GM12878 (cell line): ENCODE measurements at regions not wholly inside any gene's neighbourhood (a gene's known extent, or its start where the extent isn't known, plus 50 kb on each side); places are given as distances from the start of the nearest gene placed in this dataset.

Source experiments
- ATF7 ChIP-seq: fragments of 450-650 bp; IDR thresholded peaks from 2 replicates; pipeline ENCODE4 v1.6.1; 2016; ENCODE audit warnings: low read depth, mild to moderate bottlenecking
- BCL11A ChIP-seq: IDR thresholded peaks from 2 replicates; pipeline ENCODE4 v1.6.1; 2011; ENCODE audit warnings: low read depth, low read length
- CBFB ChIP-seq: IDR thresholded peaks from 2 replicates; pipeline ENCODE4 v1.6.1; 2016; ENCODE audit warnings: antibody characterized with exemption, low read depth
- CBX5 ChIP-seq: sonication (generic); IDR thresholded peaks from 2 replicates; pipeline ENCODE4 v1.6.1; 2016; ENCODE audit warnings: low read depth, moderate library complexity, mild to moderate bottlenecking, inconsistent platforms
- JUNB ChIP-seq: IDR thresholded peaks from 2 replicates; pipeline ENCODE4 v1.6.1; 2016; ENCODE audit warnings: antibody characterized with exemption, mild to moderate bottlenecking
- MEF2A ChIP-seq: IDR thresholded peaks from 2 replicates; pipeline ENCODE4 v1.6.1; 2011; ENCODE audit warnings: low read depth, mild to moderate bottlenecking, low read length, moderate library complexity; ENCODE audit not compliant: insufficient read depth
- MEF2B ChIP-seq: fragments of 450-650 bp; IDR thresholded peaks from 2 replicates; pipeline ENCODE4 v1.6.1; 2018; ENCODE audit warnings: mild to moderate bottlenecking, moderate library complexity; ENCODE audit not compliant: partially characterized antibody, poor library complexity, severe bottlenecking
- NR2C2 ChIP-seq: IDR thresholded peaks from 2 replicates; pipeline ENCODE4 v1.6.1; 2011; ENCODE audit warnings: borderline replicate concordance, low read depth; ENCODE audit not compliant: control insufficient read depth, insufficient read length
- RELA ChIP-seq: fragments of 450-650 bp; IDR thresholded peaks from 2 replicates; pipeline ENCODE4 v1.8.0; 2014; ENCODE audit warnings: borderline replicate concordance; ENCODE audit not compliant: partially characterized antibody
- RFX5 ChIP-seq: IDR thresholded peaks from 2 replicates; pipeline ENCODE4 v1.6.1; 2011; ENCODE audit warnings: low read depth, low read length, improper control_type of control experiment
- SIN3A ChIP-seq: IDR thresholded peaks from 2 replicates; pipeline ENCODE4 v1.6.1; 2012; ENCODE audit warnings: low read depth, low read length, improper control_type of control experiment
- STAT1 ChIP-seq: fragments of 450-650 bp; conservative IDR thresholded peaks from 2 replicates; pipeline ENCODE4 v1.6.1; 2014; ENCODE audit warnings: antibody characterized with exemption, mild to moderate bottlenecking
- ZBED1 ChIP-seq: IDR thresholded peaks from 2 replicates; pipeline ENCODE4 v1.6.1; 2016; ENCODE audit warnings: borderline replicate concordance
- ZNF207 ChIP-seq: fragments of 450-650 bp; IDR thresholded peaks from 2 replicates; pipeline ENCODE4 v1.6.1; 2014; ENCODE audit warnings: antibody characterized with exemption, mild to moderate bottlenecking, borderline replicate concordance
- ZNF24 ChIP-seq: fragments of 450-650 bp; IDR thresholded peaks from 2 replicates; pipeline ENCODE4 v1.6.1; 2017; ENCODE audit warnings: antibody characterized with exemption, mild to moderate bottlenecking
- ZNF622 ChIP-seq: fragments of 450-650 bp; IDR thresholded peaks from 2 replicates; pipeline ENCODE4 v1.6.1; 2017; ENCODE audit warnings: mild to moderate bottlenecking, inconsistent platforms
- TF ChIP-seq, protein P1 (sequence below): fragments of 450-650 bp; IDR thresholded peaks from 2 replicates; pipeline ENCODE4 v1.6.1; 2017; ENCODE audit warnings: borderline replicate concordance
- TF ChIP-seq, protein P2 (sequence below): fragments of 450-650 bp; IDR thresholded peaks from 2 replicates; pipeline ENCODE4 v1.6.1; 2018; ENCODE audit warnings: mild to moderate bottlenecking, low read depth, moderate library complexity; ENCODE audit not compliant: partially characterized antibody
- TF ChIP-seq, protein P3 (sequence below): IDR thresholded peaks from 2 replicates; pipeline ENCODE4 v1.6.1; 2011; ENCODE audit warnings: borderline replicate concordance, low read depth, mild to moderate bottlenecking, moderate library complexity, low read length; ENCODE audit not compliant: insufficient read depth, poor library complexity, severe bottlenecking
- TF ChIP-seq, protein P4 (sequence below): fragments of 450-650 bp; IDR thresholded peaks from 2 replicates; pipeline ENCODE4 v1.6.1; 2017; ENCODE audit warnings: mild to moderate bottlenecking, low read depth, inconsistent platforms; ENCODE audit not compliant: poor library complexity, severe bottlenecking
- TF ChIP-seq, protein P5 (sequence below): IDR thresholded peaks from 2 replicates; pipeline ENCODE4 v1.6.1; 2011; ENCODE audit warnings: low read depth, low read length, improper control_type of control experiment, borderline replicate concordance

DNA sequence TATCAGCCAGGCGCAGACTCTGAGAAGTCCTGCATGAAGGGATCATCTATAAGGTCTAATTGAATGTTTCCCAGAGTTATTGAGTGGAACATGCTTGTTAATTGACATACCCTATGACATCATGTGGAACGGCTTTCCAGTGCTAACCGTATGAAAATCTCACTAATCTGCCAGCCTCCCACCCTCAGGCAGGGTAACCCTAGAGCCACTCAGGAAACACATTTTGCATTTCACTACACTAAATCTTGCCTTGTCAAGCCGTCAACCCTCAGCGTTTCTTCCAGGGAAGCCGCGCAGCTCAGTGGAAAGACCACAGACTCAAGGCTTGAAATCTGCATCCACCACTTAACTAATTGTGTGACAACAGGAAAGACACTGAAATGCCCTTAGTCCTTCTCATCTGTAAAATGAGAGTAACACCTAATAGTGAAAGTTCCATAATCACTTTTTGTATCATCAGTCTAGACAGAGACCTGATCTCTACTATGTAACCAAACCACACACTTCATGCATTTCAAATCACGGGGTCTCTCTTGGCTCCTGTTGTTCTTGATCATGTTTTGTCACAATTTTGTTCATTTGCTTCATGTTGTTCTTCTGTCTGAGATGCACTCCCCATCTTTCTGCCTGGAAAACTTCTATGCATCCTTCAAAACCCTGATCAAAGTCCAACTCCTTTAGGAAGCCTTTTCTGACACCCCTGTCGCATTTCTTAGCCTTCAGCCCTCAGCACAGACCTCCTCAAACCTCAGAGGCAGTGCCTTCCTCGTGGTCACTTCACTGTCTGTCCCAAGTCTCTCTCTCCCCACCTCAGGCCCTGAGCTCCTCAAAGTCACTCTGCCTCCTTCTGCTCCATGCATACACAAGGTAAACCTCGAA, 246.5 kb downstream of the TOMM20 start (continued):
- TF ChIP-seq, protein P1, sequence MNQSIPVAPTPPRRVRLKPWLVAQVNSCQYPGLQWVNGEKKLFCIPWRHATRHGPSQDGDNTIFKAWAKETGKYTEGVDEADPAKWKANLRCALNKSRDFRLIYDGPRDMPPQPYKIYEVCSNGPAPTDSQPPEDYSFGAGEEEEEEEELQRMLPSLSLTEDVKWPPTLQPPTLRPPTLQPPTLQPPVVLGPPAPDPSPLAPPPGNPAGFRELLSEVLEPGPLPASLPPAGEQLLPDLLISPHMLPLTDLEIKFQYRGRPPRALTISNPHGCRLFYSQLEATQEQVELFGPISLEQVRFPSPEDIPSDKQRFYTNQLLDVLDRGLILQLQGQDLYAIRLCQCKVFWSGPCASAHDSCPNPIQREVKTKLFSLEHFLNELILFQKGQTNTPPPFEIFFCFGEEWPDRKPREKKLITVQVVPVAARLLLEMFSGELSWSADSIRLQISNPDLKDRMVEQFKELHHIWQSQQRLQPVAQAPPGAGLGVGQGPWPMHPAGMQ, result no peak
- TF ChIP-seq ZNF207 (no peak), MEF2B (peak; percentile 70), ATF7 (peak; percentile 87), JUNB (peak; percentile 99), CBFB (peak; percentile 67), RELA (no peak), CBX5 (no peak; the same call in 1 of the 2 replicates), BCL11A (peak; percentile 89), ZNF24 (peak; percentile 88), SIN3A (no peak), ZNF622 (no peak), ZBED1 (peak; percentile 93), STAT1 (no peak), MEF2A (peak; percentile 90), RFX5 (no peak), NR2C2 (no peak)
- TF ChIP-seq, protein P2, sequence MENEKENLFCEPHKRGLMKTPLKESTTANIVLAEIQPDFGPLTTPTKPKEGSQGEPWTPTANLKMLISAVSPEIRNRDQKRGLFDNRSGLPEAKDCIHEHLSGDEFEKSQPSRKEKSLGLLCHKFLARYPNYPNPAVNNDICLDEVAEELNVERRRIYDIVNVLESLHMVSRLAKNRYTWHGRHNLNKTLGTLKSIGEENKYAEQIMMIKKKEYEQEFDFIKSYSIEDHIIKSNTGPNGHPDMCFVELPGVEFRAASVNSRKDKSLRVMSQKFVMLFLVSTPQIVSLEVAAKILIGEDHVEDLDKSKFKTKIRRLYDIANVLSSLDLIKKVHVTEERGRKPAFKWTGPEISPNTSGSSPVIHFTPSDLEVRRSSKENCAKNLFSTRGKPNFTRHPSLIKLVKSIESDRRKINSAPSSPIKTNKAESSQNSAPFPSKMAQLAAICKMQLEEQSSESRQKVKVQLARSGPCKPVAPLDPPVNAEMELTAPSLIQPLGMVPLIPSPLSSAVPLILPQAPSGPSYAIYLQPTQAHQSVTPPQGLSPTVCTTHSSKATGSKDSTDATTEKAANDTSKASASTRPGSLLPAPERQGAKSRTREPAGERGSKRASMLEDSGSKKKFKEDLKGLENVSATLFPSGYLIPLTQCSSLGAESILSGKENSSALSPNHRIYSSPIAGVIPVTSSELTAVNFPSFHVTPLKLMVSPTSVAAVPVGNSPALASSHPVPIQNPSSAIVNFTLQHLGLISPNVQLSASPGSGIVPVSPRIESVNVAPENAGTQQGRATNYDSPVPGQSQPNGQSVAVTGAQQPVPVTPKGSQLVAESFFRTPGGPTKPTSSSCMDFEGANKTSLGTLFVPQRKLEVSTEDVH, result no peak
- TF ChIP-seq, protein P3, sequence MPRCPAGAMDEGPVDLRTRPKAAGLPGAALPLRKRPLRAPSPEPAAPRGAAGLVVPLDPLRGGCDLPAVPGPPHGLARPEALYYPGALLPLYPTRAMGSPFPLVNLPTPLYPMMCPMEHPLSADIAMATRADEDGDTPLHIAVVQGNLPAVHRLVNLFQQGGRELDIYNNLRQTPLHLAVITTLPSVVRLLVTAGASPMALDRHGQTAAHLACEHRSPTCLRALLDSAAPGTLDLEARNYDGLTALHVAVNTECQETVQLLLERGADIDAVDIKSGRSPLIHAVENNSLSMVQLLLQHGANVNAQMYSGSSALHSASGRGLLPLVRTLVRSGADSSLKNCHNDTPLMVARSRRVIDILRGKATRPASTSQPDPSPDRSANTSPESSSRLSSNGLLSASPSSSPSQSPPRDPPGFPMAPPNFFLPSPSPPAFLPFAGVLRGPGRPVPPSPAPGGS, result peak; percentile 86
- TF ChIP-seq, protein P4, sequence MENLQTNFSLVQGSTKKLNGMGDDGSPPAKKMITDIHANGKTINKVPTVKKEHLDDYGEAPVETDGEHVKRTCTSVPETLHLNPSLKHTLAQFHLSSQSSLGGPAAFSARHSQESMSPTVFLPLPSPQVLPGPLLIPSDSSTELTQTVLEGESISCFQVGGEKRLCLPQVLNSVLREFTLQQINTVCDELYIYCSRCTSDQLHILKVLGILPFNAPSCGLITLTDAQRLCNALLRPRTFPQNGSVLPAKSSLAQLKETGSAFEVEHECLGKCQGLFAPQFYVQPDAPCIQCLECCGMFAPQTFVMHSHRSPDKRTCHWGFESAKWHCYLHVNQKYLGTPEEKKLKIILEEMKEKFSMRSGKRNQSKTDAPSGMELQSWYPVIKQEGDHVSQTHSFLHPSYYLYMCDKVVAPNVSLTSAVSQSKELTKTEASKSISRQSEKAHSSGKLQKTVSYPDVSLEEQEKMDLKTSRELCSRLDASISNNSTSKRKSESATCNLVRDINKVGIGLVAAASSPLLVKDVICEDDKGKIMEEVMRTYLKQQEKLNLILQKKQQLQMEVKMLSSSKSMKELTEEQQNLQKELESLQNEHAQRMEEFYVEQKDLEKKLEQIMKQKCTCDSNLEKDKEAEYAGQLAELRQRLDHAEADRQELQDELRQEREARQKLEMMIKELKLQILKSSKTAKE, result peak; percentile 100
- TF ChIP-seq, protein P5, sequence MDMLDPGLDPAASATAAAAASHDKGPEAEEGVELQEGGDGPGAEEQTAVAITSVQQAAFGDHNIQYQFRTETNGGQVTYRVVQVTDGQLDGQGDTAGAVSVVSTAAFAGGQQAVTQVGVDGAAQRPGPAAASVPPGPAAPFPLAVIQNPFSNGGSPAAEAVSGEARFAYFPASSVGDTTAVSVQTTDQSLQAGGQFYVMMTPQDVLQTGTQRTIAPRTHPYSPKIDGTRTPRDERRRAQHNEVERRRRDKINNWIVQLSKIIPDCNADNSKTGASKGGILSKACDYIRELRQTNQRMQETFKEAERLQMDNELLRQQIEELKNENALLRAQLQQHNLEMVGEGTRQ, result no peak; the same call in 1 of the 2 replicates
